Cardiac fibroblast (primary cell): ENCODE measurements at regions not wholly inside any gene's neighbourhood (a gene's known extent, or its start where the extent isn't known, plus 50 kb on each side); places are given as distances from the start of the nearest gene placed in this dataset.
"Not testable (repeated sequence)": the region's sequence is repeated elsewhere in the genome, so short reads cannot be mapped to it uniquely, and the experiment has no call there.

Experiments
- DNase-seq, 2 donors: peaks; one replicate each; pipeline versions ENCODE4 v3.0.0 to v3.0.0-alpha.2; 2010; ENCODE audit warnings: low read depth in 2 of 2
- H3K4me3 ChIP-seq, 2 donors: replicated peaks in 1 of 2; 1 replicate in 1 of 2; 2 replicates in 1 of 2; pipeline ENCODE4 v1.5.1; 2011; ENCODE audit warnings: low read depth in 2 of 2, low read length in 2 of 2, mild to moderate bottlenecking in 2 of 2, moderate library complexity in 1 of 2
- TF ChIP-seq, protein P1 (sequence below): IDR thresholded peaks from one replicate; pipeline ENCODE4 v1.5.1; 2011; ENCODE audit warnings: low read depth, mild to moderate bottlenecking, low read length, inconsistent platforms

DNA sequence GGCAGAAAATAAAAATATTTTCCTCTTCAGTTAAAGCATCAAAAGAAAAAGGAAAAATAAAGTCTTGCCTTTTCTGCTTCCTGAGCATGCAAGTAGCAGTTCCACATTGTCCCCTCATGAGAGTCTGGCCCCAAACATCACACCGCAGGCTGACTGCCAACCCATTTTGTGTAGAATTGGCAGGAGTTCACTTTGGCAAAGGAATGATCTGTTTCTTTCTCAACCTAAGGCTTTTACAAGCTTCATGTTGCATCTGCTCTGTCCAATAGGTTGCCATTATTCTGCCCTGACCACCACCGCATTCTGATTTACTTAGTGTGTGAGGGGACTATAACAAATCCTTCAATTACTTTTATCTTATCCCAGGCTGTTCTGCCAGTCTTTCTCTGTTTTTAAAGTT, 249.5 kb downstream of the ISL1 start:
- TF ChIP-seq, protein P1, sequence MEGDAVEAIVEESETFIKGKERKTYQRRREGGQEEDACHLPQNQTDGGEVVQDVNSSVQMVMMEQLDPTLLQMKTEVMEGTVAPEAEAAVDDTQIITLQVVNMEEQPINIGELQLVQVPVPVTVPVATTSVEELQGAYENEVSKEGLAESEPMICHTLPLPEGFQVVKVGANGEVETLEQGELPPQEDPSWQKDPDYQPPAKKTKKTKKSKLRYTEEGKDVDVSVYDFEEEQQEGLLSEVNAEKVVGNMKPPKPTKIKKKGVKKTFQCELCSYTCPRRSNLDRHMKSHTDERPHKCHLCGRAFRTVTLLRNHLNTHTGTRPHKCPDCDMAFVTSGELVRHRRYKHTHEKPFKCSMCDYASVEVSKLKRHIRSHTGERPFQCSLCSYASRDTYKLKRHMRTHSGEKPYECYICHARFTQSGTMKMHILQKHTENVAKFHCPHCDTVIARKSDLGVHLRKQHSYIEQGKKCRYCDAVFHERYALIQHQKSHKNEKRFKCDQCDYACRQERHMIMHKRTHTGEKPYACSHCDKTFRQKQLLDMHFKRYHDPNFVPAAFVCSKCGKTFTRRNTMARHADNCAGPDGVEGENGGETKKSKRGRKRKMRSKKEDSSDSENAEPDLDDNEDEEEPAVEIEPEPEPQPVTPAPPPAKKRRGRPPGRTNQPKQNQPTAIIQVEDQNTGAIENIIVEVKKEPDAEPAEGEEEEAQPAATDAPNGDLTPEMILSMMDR: no peak
- peak in 1 of 2 donors; percentile 11 for DNase-seq
- no peak overlapping the region for H3K4me3 ChIP-seq

DNA sequence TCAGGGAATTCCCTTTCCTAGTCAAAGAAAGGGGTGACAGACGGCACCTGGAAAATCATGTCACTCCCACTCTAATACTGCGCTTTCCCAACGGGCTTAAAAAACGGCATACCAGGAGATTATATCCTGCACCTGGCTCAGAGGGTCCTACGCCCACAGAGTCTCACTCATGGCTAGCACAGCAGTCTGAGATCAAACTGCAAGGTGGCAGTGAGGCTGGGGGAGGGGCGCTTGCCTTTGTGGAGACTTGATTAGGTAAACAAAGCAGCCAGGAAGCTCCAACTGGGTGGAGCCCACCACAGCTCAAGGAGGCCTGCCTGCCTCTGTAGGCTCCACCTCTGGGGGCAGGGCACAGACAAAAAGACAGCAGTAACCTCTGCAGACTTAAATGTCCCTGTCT, 253.7 kb downstream of the ISL1 start:
- H3K4me3 ChIP-seq, DNase-seq: not testable (repeated sequence)

DNA sequence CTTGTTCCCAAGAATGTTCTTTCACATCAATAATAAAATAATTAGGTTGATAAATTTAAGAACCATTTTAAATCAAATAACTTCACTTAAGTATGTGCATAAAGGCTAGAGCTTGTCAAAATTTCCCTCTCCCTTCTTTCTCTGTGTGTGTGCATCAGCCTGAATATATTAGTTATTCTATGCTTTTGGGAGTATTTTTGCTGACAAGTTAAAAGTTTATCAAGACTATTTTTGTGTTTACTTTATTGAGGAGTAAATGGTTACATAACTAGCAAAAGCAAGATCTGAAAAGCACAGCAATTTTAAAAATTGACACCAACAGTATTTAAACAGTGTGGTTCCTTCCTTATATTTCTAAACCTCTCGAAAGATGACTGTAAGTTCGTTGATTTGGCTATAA, 261.7 kb downstream of the ISL1 start:
- no peak for DNase-seq
- no peak overlapping the region for H3K4me3 ChIP-seq
- TF ChIP-seq, protein P1: no peak

DNA sequence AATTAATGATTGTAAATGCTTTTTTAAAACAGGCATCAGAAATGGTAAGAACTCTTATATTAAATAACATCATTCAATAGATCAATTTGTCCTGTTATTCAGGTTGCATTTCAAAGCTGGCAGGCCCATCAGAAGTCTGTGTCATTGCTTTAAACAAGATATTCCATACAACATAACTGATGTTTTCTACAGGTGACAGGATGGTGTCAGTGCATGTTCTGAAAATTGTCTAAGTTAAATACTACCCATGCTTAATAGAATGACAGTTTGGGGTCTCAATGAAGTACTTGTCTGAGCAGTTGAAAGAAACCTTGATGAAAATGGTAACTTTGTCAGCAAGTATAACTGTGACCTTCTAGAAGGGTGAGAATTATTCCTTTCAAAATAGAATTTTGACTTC, 263.2 kb downstream of the ISL1 start:
- TF ChIP-seq, protein P1: no peak
- H3K4me3 ChIP-seq: no peak overlapping the region
- DNase-seq: no peak

DNA sequence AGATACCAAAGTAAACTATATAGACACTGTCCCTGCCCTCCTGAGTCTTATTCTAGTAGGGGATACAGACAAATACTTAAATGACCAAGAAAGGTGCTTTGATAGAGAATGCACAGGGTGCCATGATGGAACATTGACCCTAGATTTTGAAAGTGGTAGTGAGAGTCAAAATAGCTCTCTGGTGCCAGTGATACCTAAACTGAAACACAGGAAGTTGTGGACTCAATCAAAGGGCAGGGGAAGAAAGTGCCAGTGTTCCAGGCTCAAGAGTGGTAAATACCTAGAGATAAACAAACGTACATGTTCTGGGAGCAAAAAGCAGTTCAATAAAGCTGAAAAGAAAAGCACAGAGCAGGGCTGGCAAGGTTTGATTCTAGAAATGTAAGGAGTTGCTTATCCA, 267.6 kb downstream of the ISL1 start:
- H3K4me3 ChIP-seq: no peak overlapping the region
- TF ChIP-seq, protein P1: no peak
- DNase-seq: no peak

DNA sequence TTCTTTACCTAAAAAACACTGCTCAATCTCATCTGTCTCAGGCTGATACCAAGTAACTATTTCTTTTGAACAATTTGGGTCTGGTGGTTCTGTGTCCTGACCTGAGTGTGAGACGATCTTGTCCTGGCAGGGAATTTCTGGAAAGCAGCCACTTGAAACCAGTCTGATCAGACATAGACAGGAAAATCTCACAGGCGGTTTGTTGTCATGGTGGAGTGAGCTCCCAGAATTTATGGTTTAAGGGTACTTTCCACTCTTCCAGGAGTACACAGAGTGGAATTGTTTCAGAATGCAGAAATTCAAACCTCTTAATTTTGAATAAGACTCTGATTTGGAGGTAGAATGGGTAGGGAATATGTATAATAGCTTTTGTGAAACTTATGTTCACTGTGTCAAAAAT, 268.2 kb downstream of the ISL1 start:
- peak in 1 of 2 donors; percentile 3 for DNase-seq
- TF ChIP-seq, protein P1: no peak
- no peak overlapping the region for H3K4me3 ChIP-seq

DNA sequence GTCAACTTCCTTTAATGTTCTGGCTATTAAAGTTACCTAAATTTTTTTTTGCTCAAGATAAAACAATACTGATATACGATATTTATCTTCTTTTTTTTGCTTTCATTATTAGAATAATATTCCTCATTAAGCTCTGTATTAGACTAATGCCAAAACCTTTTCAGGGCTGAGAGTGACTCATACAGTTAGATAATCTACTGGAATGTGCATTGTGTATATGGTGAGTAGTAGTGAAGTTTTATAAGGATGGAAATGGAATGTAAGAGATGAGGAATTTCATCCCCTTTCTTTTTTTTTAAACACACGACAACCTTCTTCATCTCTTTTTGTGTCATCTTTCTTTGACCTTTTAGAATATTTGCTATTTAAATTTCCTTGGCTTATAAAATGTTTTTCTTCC, 268.6 kb downstream of the ISL1 start:
- peak; percentile 1 to 6 for DNase-seq
- TF ChIP-seq, protein P1: no peak
- H3K4me3 ChIP-seq: no peak overlapping the region
